ENCODE measurements at regions not wholly inside any gene's neighbourhood (a gene's known extent, or its start where the extent isn't known, plus 50 kb on each side); places are given as distances from the start of the nearest gene placed in this dataset.

- TF ChIP-seq CTCF (IDR thresholded peaks at IDR 0.05; ENCODE audit: low read depth, low read length) (no peak), EZH2phosphoT487 (IDR thresholded peaks at IDR 0.05; ENCODE audit: low read depth) (no peak)
These were observed 607.4 kb upstream of the JAG1 start for GRCh38 chr20:11281240-11281639.

All from OCI-LY3 (cell line).